ENCODE measurements at regions not wholly inside any gene's neighbourhood (a gene's known extent, or its start where the extent isn't known, plus 50 kb on each side); places are given as distances from the start of the nearest gene placed in this dataset.
"Not testable (repeated sequence)": the region's sequence is repeated elsewhere in the genome, so short reads cannot be mapped to it uniquely, and the experiment has no call there.

- DNase-seq (ENCODE audit: low spot score), result no peak
These were observed 110.0 kb downstream of the PDGFA start for GRCh38 chr7:409339-410281.

GRCh38 chr7:410395-410910, 109.2 kb downstream of the PDGFA start:
- no peak for DNase-seq (ENCODE audit: low spot score)

DNA sequence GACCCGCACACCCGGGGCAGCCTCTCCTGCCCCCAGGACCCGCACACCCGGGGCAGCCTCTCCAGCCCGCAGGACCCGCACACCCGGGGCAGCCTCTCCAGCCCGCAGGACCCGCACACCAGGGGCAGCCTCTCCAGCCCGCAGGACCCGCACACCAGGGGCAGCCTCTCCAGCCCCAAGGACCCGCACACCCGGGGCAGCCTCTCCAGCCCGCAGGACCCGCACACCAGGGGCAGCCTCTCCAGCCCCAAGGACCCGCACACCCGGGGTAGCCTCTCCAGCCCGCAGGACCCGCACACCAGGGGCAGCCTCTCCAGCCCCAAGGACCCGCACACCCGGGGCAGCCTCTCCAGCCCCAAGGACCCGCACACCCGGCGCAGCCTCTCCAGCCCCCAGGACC, 108.5 kb downstream of the PDGFA start:
- DNase-seq (ENCODE audit: low spot score), result not testable (repeated sequence)

DNA sequence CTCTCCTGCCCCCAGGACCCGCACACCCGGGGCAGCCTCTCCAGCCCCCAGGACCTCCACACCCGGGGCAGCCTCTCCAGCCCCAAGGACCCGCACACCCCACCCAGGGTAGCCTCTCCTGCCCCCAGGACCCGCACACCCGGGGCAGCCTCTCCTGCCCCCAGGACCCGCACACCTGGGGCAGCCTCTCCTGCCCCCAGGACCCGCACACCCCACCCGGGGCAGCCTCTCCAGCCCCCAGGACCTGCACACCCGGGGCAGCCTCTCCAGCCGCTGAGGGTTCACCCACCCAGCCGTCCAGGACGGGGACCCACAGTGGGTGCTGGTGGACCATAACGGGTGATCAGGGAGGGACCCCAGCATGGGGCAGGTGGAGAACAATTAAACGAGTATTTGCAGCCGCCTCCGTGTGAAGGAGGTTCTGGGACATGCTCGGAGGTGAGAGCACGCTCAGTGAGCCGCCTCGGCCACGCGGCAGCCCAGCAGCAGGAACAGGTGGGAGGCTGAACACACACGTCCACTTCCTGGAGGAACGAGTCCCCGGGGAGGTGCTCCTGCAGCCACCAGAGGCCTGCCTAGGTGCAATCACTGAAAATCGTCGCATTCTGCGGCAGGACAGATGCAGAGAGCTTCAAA, 107.9 kb downstream of the PDGFA start:
- DNase-seq (ENCODE audit: low spot score), result no peak

DNA sequence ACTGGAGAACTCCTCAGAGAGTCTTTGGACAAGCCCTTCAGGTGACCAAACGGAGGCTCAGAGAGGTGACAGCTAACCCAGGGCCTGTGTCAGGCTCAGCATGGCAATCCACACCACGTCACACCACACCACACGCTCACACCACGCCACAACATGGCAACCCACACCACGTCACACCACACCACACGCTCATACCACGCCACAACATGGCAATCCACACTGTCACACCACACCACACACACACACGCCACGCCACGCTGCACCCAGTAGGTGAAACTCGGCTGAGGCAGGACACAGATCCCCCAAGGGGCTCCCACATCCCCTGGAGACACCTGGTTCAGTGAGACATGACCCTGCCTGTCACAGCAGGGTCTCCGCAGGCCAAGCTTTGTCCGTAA, 107.3 kb downstream of the PDGFA start:
- DNase-seq (ENCODE audit: low spot score), result no peak

DNA sequence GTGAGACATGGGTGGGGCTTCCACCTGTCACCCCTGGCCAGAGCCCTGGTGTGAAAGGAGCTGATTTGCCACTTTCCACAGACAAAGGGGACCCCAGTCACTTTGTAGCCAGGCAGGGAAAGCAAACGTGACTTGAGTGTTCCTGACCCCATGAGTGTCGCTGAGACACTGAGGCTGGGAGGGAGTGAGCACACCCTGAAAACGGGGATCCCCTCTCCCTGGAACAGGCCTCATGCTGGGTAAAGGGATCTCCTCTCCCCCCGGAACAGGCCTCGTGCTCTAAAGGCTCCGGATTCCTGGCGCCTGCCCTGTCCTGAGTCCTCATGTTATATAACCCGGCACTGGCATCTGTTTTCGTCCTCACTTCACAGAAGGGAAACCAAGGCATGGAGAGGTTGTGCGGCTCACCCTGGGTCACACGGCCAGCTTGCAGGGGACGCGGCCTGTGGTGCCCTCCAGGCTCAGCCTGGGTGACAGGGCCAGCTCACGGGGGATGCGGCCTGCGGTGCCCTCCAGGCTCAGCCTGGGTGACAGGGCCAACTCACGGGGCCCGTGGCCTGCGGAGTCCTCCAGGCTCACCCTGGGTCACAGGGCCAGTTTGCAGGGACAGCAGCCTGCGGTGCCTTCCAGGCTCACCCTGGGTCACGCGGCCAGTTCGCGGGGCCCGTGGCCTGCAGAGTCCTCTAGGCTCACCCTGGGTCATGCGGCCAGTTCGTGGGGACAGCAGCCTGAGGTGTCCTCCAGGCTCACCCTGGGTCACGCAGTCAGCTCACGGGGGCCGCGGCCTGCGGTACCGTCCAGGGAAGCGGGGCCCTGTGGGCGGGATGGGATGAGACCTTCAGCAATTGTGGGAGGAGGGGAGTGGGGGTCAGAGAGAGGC, 104.7 kb downstream of the PDGFA start:
- no peak for DNase-seq (ENCODE audit: low spot score)

DNA sequence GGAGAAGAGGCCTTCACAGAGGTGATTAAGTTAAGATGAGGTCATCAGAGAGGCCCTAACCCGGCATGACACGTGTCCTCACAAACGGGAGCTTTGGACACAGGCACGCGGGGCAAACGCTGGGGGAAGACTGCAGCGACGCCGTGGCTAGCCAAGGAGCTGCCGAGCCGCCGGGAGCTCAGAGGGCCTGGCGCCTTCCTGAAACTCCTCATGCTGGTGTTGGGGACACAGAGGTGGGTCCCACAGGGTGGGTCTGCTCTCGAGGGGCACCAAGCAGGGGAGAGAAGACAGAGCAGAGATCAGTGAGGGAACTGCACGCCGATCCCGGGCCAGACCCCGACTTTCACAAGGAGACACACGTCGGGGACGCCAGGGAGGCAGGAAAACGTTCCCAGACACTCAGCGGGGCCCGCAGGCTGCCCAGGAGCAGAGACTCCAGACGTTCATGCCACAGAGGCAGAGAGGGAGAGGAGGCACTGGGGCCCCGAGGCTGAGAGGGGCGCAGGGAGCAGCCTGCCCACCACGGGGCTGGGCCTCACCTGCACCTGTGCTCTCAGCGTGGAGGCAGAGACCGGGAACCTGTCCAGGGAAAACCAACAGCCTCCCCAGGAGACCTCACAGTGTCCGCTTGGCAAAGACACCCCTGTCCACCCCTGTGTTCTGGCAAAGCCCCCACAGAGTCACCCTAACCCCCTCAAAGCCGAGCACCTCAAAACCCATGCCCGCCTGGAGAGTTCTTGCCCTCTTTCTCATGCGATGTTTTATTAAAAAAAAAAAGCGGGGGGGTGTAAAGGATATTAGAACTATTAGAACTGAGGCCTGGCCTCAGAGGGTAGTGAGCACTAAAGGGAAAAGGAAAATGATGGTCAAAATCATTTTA, 103.8 kb downstream of the PDGFA start:
- no peak for DNase-seq (ENCODE audit: low spot score)

GRCh38 chr7:416761-417624, 102.7 kb downstream of the PDGFA start:
- no peak for DNase-seq (ENCODE audit: low spot score)

GRCh38 chr7:417625-417889, 102.1 kb downstream of the PDGFA start:
- no peak for DNase-seq (ENCODE audit: low spot score)

DNA sequence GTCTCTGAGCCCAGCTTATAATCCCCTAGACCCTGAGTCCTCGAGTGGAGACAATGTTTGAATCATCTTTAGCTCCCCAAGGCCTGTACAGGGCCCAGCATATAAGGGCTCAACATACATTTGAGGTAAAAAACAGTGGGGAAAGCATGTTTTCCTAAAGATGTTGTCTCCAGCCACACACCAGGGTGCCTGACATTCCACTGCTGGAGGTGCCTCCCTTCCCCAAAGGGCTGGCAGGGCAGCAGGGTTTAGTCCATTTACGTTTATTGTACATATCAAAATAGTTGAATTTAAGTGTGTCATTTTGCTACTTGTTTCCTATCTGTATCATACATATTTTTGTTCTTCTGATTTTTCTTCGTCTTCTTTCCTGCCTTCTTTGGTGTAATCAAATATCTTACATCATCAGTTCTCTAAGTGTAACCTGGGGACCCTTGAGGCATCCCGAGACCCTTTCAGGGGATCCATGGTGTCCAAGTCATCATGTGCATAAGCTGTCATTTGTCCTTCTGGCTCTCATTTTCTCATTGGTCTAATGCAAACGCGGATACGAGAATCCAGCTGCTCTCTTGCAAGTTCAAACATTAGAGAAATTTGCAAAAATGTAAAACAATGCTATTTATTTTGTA, 101.6 kb downstream of the PDGFA start:
- DNase-seq (ENCODE audit: low spot score), result no peak

- no peak for DNase-seq (ENCODE audit: low spot score)
These were observed 100.9 kb downstream of the PDGFA start for GRCh38 chr7:418636-419280.

DNA sequence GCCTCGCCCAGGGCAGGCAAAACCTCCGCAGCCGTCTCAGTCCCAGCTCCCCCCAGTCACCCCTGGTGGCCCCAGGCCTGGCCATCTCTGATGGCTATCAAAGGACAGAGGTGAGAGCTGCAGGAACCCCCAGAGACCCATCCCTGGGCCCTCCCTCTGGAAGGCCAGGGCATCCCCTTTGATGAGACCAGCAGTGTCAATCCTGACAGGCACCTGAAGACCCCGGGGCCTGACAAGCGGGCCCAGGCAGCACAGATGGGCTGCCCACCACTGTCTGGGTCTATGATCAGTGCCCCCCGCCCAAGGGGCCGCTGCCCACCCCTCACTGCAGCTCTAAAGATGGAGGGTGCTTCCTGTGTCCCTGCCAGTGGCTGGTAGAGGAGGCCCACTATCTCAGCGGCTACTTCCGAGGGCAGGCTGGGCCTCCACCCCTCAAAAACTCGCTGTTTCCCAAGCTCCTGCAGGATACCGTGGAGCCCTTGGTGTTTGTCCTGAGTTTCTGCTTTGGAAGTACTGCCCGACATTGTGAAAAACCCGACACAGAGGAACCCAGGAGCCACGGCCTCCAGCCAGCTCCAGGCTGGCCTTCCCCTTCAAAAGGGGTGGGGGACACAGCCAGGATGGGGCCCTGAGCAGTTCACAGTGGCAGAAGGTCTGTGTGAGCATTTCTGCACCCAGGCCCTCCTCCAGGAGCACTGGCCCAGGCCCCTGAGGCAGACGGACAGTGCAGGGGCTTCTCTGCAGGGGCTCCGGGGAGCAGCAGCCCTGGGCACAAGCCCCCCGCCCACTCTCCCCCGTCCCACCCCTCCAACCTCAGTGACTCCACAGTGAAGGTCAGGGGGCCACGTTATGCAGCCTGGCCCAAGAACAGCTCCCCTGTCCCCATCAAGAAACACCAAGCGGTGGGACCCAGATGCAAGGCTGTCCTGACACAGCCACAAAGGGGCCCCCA, 99.2 kb downstream of the PDGFA start:
- no peak for DNase-seq (ENCODE audit: low spot score)

DNA sequence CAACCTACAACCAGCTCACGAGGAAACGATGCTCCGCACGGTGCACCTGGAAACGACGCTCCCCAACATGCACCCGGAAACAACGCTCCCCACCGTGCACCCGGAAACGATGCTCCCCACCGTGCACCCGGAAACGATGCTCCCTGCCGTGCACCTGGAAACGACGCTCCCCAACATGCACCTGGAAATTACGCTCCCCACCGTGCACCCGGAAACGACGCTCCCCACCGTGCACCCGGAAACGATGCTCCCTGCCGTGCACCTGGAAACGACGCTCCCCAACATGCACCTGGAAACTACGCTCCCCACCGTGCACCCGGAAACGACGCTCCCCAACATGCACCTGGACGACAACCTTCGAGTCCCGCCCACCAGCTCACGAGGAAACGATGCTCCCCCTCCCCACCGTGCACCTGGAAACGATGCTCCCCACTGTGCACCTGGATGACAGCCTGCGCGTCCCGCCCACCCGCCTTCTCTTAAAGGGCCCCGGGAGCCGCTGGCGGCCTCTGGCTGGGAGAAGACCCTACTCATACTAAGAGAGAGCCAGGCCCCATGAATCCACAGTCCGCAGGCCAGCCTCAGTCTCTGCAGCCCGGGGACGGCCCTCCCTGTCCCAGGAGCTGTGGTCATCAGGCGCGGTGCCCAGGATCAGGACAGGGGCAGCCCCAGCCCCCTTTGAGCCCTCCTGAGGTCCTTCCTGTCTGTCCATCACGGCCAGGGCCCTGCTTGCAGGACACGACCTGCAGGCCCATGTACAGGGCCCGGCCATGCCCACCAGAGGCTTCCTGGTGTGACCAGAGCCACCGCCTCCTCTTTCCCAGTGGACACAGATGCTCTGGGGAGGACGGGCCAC, 98.3 kb downstream of the PDGFA start:
- no peak for DNase-seq (ENCODE audit: low spot score)

DNA sequence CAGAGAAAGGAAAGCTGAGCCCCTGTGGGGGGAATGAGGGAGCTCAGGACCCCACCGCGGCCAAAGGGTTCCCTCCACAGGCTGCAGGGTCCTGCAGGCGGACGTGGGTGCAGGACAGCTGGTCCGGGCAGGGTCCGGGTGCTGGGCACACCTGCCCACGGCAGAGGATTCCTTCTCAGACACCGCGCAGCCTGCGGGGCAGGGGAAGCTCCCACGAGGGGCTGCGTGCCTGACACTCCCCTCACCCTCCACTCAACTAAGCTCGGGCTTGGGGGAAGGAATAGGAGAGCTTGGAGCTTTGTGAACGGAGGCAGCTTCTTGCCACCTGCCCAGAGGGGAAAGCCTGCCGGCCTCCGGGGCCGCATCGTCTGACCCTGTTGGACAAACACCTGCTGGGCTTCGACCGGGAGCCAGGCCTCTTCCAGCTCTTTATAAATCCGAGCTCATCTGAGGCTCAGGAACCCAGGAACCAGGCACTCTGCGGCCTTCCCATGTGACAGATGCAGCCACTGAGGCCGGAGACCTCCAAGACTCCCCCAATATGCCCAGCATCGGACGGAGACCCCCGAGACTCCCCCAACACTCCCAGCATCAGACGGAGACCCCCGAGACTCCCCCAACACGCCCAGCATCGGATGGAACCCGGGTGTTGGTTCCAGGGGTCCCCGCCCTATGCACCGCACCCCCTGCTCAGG, 97.3 kb downstream of the PDGFA start:
- DNase-seq (ENCODE audit: low spot score), result no peak

DNA sequence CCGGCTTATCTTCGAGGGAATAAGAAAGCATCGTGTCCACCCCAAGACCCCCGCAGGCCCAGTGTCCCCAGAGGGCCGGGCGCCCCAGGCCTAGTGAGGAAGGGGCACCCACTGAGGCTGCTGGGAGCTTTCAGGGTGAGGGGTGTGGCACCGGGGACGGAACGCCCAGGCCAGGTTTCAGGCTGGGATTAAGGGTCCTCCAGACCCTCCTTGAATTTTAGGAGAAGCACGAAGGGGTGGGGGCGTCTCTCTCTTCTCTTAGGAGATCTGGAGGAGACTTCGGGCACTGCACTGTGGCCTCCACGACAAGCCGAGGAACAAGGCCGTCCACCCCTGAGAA, 96.8 kb downstream of the PDGFA start:
- no peak for DNase-seq (ENCODE audit: low spot score)

- no peak for DNase-seq (ENCODE audit: low spot score)
These were observed 96.1 kb downstream of the PDGFA start for GRCh38 chr7:423312-424260.
